ENCODE measurements at regions not wholly inside any gene's neighbourhood (a gene's known extent, or its start where the extent isn't known, plus 50 kb on each side); places are given as distances from the start of the nearest gene placed in this dataset.
"Not testable (repeated sequence)": the region's sequence is repeated elsewhere in the genome, so short reads cannot be mapped to it uniquely, and the experiment has no call there.

- no peak for DNase-seq (ENCODE audit: low read depth)
- no peak overlapping the region for H3K4me3 ChIP-seq (ENCODE audit: low read depth, low read length)
- no peak for TF ChIP-seq CTCF (IDR thresholded peaks at IDR 0.05; ENCODE audit: insufficient read depth, low read depth, low read length, missing control alignments)
Observed at GRCh38 chr13:19088416-19088815, 93.2 kb downstream of the TUBA3C start.

- no peak for DNase-seq (ENCODE audit: low read depth)
- H3K4me3 ChIP-seq (ENCODE audit: low read depth, low read length): no peak overlapping the region
- no peak for TF ChIP-seq CTCF (IDR thresholded peaks at IDR 0.05; ENCODE audit: insufficient read depth, low read depth, low read length, missing control alignments)
Observed at GRCh38 chr13:19085876-19086275, 95.7 kb downstream of the TUBA3C start.

- no peak for TF ChIP-seq CTCF (IDR thresholded peaks at IDR 0.05; ENCODE audit: insufficient read depth, low read depth, low read length, missing control alignments)
- no peak for DNase-seq (ENCODE audit: low read depth)
- H3K4me3 ChIP-seq (ENCODE audit: low read depth, low read length): no peak overlapping the region
Observed at GRCh38 chr13:19085258-19085657, 96.4 kb downstream of the TUBA3C start.

GRCh38 chr13:19083340-19083739 is 98.3 kb downstream of the TUBA3C start:
- H3K4me3 ChIP-seq (ENCODE audit: low read depth, low read length): no peak overlapping the region
- no peak for DNase-seq (ENCODE audit: low read depth)
- TF ChIP-seq CTCF (IDR thresholded peaks at IDR 0.05; ENCODE audit: insufficient read depth, low read depth, low read length, missing control alignments): no peak

GRCh38 chr13:19075418-19075817 is 106.2 kb downstream of the TUBA3C start:
- no peak for DNase-seq (ENCODE audit: low read depth)
- no peak for TF ChIP-seq CTCF (IDR thresholded peaks at IDR 0.05; ENCODE audit: insufficient read depth, low read depth, low read length, missing control alignments)
- H3K4me3 ChIP-seq (ENCODE audit: low read depth, low read length): no peak overlapping the region

GRCh38 chr13:19074519-19074918 is 107.1 kb downstream of the TUBA3C start:
- no peak overlapping the region for H3K4me3 ChIP-seq (ENCODE audit: low read depth, low read length)
- DNase-seq (ENCODE audit: low read depth): no peak
- TF ChIP-seq CTCF (IDR thresholded peaks at IDR 0.05; ENCODE audit: insufficient read depth, low read depth, low read length, missing control alignments): no peak

GRCh38 chr13:19074106-19074505 is 107.5 kb downstream of the TUBA3C start:
- H3K4me3 ChIP-seq (ENCODE audit: low read depth, low read length); DNase-seq (ENCODE audit: low read depth): not testable (repeated sequence)

GRCh38 chr13:19072956-19073706 is 108.5 kb downstream of the TUBA3C start:
- H3K4me3 ChIP-seq (ENCODE audit: low read depth, low read length); DNase-seq (ENCODE audit: low read depth): not testable (repeated sequence)
